ENCODE measurements at regions not wholly inside any gene's neighbourhood (a gene's known extent, or its start where the extent isn't known, plus 50 kb on each side); places are given as distances from the start of the nearest gene placed in this dataset.

DNA sequence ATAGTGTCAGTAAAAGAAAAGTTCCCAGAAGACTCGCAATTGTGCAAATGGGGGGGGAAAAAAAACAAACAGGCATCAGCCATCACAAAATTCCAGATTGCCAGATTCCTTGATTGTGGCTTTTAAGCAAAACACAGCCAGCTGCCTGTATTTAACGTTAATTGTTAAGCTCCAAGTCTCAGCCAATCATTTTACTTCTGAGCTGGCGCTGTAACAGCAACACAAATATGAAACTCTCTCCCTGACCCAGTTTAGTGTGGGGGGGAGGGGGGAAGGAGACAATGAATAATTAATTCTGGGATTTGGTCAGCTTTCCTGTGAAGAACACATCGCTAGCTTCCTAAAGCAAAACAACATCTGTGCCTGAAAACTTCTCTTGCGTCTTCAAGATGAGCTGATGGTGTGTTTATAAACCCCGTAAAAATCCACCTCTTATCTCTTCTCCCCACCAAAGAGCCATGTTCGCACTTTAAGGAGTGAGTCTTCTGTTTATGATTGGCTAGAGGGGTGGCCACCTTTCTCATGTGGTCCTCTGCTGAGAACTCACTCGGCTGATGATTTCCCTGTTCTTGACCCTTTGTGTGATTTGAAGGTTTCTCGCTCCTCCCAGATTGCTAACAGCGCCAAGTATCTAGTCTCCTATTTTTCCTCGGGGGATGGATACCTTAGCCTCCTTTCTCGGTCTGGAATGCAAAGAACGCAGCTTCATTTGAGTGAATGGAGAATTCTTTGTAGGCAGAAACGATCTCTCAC, 160.2 kb upstream of the DAPK1 start:
- TF ChIP-seq, protein P1, sequence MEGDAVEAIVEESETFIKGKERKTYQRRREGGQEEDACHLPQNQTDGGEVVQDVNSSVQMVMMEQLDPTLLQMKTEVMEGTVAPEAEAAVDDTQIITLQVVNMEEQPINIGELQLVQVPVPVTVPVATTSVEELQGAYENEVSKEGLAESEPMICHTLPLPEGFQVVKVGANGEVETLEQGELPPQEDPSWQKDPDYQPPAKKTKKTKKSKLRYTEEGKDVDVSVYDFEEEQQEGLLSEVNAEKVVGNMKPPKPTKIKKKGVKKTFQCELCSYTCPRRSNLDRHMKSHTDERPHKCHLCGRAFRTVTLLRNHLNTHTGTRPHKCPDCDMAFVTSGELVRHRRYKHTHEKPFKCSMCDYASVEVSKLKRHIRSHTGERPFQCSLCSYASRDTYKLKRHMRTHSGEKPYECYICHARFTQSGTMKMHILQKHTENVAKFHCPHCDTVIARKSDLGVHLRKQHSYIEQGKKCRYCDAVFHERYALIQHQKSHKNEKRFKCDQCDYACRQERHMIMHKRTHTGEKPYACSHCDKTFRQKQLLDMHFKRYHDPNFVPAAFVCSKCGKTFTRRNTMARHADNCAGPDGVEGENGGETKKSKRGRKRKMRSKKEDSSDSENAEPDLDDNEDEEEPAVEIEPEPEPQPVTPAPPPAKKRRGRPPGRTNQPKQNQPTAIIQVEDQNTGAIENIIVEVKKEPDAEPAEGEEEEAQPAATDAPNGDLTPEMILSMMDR (IDR thresholded peaks at IDR 0.05; ENCODE audit: insufficient read depth, low read length, severe bottlenecking) = no peak
- no peak for DNase-seq (ENCODE audit: low read depth)
- no peaks in the 10 kb centered on the region for H3K36me3 ChIP-seq (ENCODE audit: control insufficient read depth, insufficient read depth, low read length)
- H3K27me3 ChIP-seq (ENCODE audit: control insufficient read depth, insufficient read depth, low read length) = no peaks in the 10 kb centered on the region
- H3K4me3 ChIP-seq (ENCODE audit: low read depth, low read length) = no peak overlapping the region
- FAIRE-seq = no peak

DNA sequence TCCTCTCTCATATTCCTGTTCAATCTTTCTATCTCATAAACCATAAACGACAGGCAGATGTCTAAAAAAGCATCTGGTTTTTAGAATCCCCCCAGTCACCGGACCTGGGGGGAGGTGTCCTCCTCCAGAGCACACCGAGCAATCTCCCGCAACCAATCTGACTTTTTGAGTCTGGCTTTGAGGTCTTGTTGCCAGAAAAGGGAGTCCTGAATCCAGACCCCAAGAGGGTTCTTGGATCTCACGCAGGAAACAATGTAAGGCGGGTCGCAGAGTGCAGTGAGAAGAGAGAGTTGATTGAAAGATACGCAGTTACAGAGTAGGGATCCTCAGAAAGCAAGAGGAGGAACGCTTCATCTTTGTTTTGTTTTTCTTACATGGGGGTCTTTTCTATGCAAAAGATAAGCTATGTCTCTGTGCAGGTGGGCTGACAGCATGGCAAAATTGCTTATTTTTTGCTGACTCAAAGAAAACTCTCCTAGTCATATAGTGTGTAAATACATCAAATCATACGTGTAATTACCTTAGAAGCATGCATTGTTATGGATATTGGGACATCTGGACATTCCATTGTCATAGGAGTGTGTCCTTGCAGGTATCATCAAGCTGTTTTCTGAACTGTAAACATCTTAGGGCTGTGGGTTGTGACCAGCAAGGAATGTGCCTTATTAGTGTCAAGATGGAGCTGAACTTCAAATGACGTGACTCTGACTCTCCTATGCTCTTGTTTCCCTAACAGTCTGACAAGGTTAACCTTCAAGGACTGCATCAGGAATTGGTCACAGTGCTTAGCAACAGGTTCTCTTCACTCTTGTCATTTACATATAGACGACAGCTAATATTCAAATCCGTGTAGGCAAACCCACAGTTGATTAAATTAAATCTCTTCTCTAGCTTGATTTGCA, 159.3 kb upstream of the DAPK1 start:
- TF ChIP-seq, protein P1 (IDR thresholded peaks at IDR 0.05; ENCODE audit: insufficient read depth, low read length, severe bottlenecking) = no peak
- H3K27me3 ChIP-seq (ENCODE audit: control insufficient read depth, insufficient read depth, low read length) = no peaks in the 10 kb centered on the region
- H3K36me3 ChIP-seq (ENCODE audit: control insufficient read depth, insufficient read depth, low read length) = no peaks in the 10 kb centered on the region
- DNase-seq (ENCODE audit: low read depth) (no peak), FAIRE-seq (no peak)
- no peak overlapping the region for H3K4me3 ChIP-seq (ENCODE audit: low read depth, low read length)

DNA sequence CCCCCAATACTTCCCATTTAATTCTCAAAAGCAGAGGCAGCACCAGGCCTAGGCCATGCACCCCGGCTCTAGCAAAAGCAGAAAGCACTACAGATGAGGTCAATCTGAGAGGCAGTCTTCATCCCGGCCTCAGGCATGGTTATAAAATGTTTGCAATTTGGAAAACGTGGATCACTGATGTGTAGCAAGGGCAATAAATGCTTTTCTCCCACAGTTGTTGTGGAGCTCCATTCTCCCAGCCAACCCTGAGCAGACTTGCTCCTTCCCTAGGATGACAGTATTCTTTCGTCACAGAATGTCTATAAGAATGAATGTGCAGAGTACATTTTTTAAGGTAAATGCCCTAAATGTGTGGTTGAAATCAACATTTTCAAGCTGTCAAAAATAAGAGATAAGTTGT, 157.3 kb upstream of the DAPK1 start:
- FAIRE-seq = no peak
- TF ChIP-seq, protein P1 (IDR thresholded peaks at IDR 0.05; ENCODE audit: insufficient read depth, low read length, severe bottlenecking) = no peak
- H3K4me3 ChIP-seq (ENCODE audit: low read depth, low read length) = no peak overlapping the region

DNA sequence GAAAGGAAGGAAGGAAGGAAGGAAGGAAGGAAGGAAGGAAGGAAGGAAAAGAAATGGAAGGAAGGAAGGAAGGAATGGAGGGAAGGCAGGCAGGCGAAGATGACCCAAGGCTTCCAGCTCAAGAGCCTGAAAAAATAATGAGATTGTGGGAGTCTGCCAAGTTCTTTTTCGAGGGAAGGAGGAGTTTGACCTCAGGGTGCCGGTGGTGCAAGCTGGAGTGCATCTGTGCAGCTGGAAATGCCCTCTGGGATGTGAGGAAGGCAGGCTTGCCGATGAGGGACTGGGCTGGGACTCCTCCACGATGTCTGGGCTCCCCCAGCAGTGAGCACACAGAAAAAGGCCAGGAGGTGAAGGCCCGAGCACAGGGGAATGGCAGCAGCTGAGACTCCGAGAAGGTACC, 154.9 kb upstream of the DAPK1 start:
- TF ChIP-seq, protein P1 (IDR thresholded peaks at IDR 0.05; ENCODE audit: insufficient read depth, low read length, severe bottlenecking) = no peak
- FAIRE-seq (no peak), DNase-seq (ENCODE audit: low read depth) (no peak)
- no peaks in the 10 kb centered on the region for H3K27me3 ChIP-seq (ENCODE audit: control insufficient read depth, insufficient read depth, low read length)
- no peaks in the 10 kb centered on the region for H3K36me3 ChIP-seq (ENCODE audit: control insufficient read depth, insufficient read depth, low read length)
- no peak overlapping the region for H3K4me3 ChIP-seq (ENCODE audit: low read depth, low read length)

More for the DNA sequence above, 157.3 kb upstream of the DAPK1 start:
- Histone ChIP-seq H3K27me3 (ENCODE audit: control insufficient read depth, insufficient read depth, low read length) (no peaks in the 10 kb centered on the region), H3K36me3 (ENCODE audit: control insufficient read depth, insufficient read depth, low read length) (no peaks in the 10 kb centered on the region)
- DNase-seq (ENCODE audit: low read depth) = no peak

DNA sequence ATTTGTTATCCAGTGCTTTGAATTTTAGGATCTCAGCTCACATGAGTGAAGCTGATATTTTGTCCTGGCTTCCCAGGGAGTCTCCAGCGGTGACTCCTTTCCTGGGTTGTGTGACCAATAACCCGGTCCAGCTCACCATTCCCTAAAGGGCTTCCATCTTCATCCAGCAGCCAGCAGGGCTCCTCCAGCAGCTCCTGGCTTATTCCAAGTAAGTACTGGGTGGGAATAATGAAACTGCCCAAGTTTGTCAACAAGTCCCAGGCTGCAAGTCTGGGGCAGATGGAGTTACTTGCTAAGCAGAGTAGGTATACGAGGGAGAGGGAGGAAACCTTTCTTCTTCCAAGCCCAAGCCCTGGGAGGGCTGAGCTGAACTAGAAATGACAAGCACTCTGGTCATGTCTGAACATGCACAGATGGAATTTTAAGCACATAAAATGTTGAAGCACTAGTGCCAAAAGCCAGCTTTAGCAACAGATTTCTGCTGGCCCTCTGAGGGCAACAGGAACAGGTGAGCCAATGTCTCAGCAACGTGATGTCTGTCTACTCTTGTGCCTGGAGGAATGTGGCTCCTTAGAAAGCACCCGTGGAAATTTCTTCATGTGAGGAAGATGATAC, 153.7 kb upstream of the DAPK1 start:
- TF ChIP-seq, protein P1 (IDR thresholded peaks at IDR 0.05; ENCODE audit: insufficient read depth, low read length, severe bottlenecking) = no peak
- H3K36me3 ChIP-seq (ENCODE audit: control insufficient read depth, insufficient read depth, low read length) = no peaks in the 10 kb centered on the region
- no peak overlapping the region for H3K4me3 ChIP-seq (ENCODE audit: low read depth, low read length)
- no peak for FAIRE-seq
- H3K27me3 ChIP-seq (ENCODE audit: control insufficient read depth, insufficient read depth, low read length) = no peaks in the 10 kb centered on the region
- DNase-seq (ENCODE audit: low read depth) = peak; percentile 68
